Islet of Langerhans (tissue), 1 donor: ENCODE measurements at regions not wholly inside any gene's neighbourhood (a gene's known extent, or its start where the extent isn't known, plus 50 kb on each side); places are given as distances from the start of the nearest gene placed in this dataset.
A peak's percentile ranks its signal among the peaks of the same experiment; 100 is the strongest.
"Not testable (repeated sequence)": the region's sequence is repeated elsewhere in the genome, so short reads cannot be mapped to it uniquely, and the experiment has no call there.

Experiments
- FAIRE-seq: peaks from one replicate; lab custom pipeline; 2011; peaks lifted over from hg19 to GRCh38; lab: Jason Lieb, UNC

GRCh38 chr10:22824984-22825383 lies 102.9 kb upstream of the ARMC3 start:
- FAIRE-seq: no peak

- FAIRE-seq: no peak
These were observed 103.3 kb upstream of the ARMC3 start for GRCh38 chr10:22824520-22824919.

GRCh38 chr10:22823109-22823508 lies 104.7 kb upstream of the ARMC3 start:
- no peak for FAIRE-seq

- FAIRE-seq: not testable (repeated sequence)
These were observed 105.9 kb upstream of the ARMC3 start for GRCh38 chr10:22821921-22822320.

GRCh38 chr10:22821501-22821900 lies 106.4 kb upstream of the ARMC3 start:
- no peak for FAIRE-seq

- FAIRE-seq: no peak
These were observed 101.9 kb upstream of the PIP4K2A start for GRCh38 chr10:22816298-22816653.

GRCh38 chr10:22810643-22811465 lies 96.5 kb upstream of the PIP4K2A start:
- FAIRE-seq: no peak

- no peak for FAIRE-seq
These were observed 92.9 kb upstream of the PIP4K2A start for GRCh38 chr10:22807238-22807637.

- no peak for FAIRE-seq
These were observed 90.9 kb upstream of the PIP4K2A start for GRCh38 chr10:22805304-22805703.

GRCh38 chr10:22803261-22803885 lies 89.0 kb upstream of the PIP4K2A start:
- FAIRE-seq: no peak

GRCh38 chr10:22801785-22802184 lies 87.4 kb upstream of the PIP4K2A start:
- FAIRE-seq: no peak

- not testable (repeated sequence) for FAIRE-seq
These were observed 83.4 kb upstream of the PIP4K2A start for GRCh38 chr10:22797796-22798195.

- FAIRE-seq: no peak
These were observed 81.2 kb upstream of the PIP4K2A start for GRCh38 chr10:22795546-22795945.

GRCh38 chr10:22792161-22792560 lies 77.8 kb upstream of the PIP4K2A start:
- no peak for FAIRE-seq

GRCh38 chr10:22791665-22792064 lies 77.3 kb upstream of the PIP4K2A start:
- FAIRE-seq: no peak

GRCh38 chr10:22784668-22785067 lies 70.3 kb upstream of the PIP4K2A start:
- peak; percentile 71 for FAIRE-seq

- FAIRE-seq: no peak
These were observed 69.4 kb upstream of the PIP4K2A start for GRCh38 chr10:22783807-22784206.

- no peak for FAIRE-seq
These were observed 66.1 kb upstream of the PIP4K2A start for GRCh38 chr10:22780474-22780885.

GRCh38 chr10:22779331-22780019 lies 65.1 kb upstream of the PIP4K2A start:
- FAIRE-seq: no peak

GRCh38 chr10:22774102-22774501 lies 59.7 kb upstream of the PIP4K2A start:
- no peak for FAIRE-seq

GRCh38 chr10:22771631-22772030 lies 57.3 kb upstream of the PIP4K2A start:
- FAIRE-seq: not testable (repeated sequence)

- FAIRE-seq: no peak
These were observed 55.9 kb upstream of the PIP4K2A start for GRCh38 chr10:22770270-22770669.

- no peak for FAIRE-seq
These were observed 53.5 kb upstream of the PIP4K2A start for GRCh38 chr10:22767859-22768258.
